Natural killer cell (primary cell): ENCODE measurements at regions not wholly inside any gene's neighbourhood (a gene's known extent, or its start where the extent isn't known, plus 50 kb on each side); places are given as distances from the start of the nearest gene placed in this dataset.

Experiments
- ATAC-seq, 3 donors: fragments of 150-1000 bp in 2 of 3; fragments of 200-7000 bp in 1 of 3; cut with Tn5 transposase; 1 replicate in 1 of 3; 2 replicates in 2 of 3; pipeline ENCODE4 v1.10.0; 2021; ENCODE audit warnings: mild to moderate bottlenecking in 2 of 3, moderate library complexity in 2 of 3
- DNase-seq, 2 donors: peaks; one replicate each; pipeline versions ENCODE4 v3.0.0 to v3.0.0-alpha.2; 2013 to 2021; ENCODE audit warnings: mixed read lengths in 1 of 2
- H3K27ac ChIP-seq: one replicate; pipeline ENCODE4 v1.5.1; 2013; ENCODE audit warnings: mild to moderate bottlenecking, low read length
- H3K27me3 ChIP-seq: one replicate; pipeline ENCODE4 v1.6.1; 2013; ENCODE audit warnings: low read length; ENCODE audit not compliant: control insufficient read depth, insufficient read depth
- H3K36me3 ChIP-seq: one replicate; pipeline ENCODE4 v1.6.1; 2013; ENCODE audit warnings: low read length; ENCODE audit not compliant: control insufficient read depth, insufficient read depth
- H3K4me1 ChIP-seq: one replicate; pipeline ENCODE4 v1.6.1; 2013; ENCODE audit warnings: low read length; ENCODE audit not compliant: control insufficient read depth, insufficient read depth
- H3K4me3 ChIP-seq: one replicate; pipeline ENCODE4 v1.5.1; 2013; ENCODE audit warnings: low read length
- H3K9me3 ChIP-seq: one replicate; pipeline ENCODE4 v1.6.1; 2013; ENCODE audit warnings: low read length; ENCODE audit not compliant: control insufficient read depth, insufficient read depth
- H3K27ac Mint-ChIP-seq, 2 donors: one replicate each; pipeline ENCODE4 v1.8.0; 2022; ENCODE audit warnings: mild to moderate bottlenecking in 2 of 2, mixed read lengths in 2 of 2, moderate library complexity in 1 of 2
- H3K27me3 Mint-ChIP-seq, 2 donors: one replicate each; pipeline ENCODE4 v1.8.0; 2022; ENCODE audit warnings: low read depth in 2 of 2, mixed read lengths in 2 of 2
- H3K36me3 Mint-ChIP-seq: one replicate; pipeline ENCODE4 v1.8.0; 2022; ENCODE audit warnings: mixed read lengths
- H3K4me1 Mint-ChIP-seq, 2 donors: one replicate each; pipeline ENCODE4 v1.8.0; 2022; ENCODE audit warnings: mixed read lengths in 2 of 2
- H3K4me3 Mint-ChIP-seq: one replicate; pipeline ENCODE4 v1.8.0; 2022; ENCODE audit warnings: mild to moderate bottlenecking, moderate library complexity, mixed read lengths
- H3K9me3 Mint-ChIP-seq, 2 donors: one replicate each; pipeline ENCODE4 v1.8.0; 2022; ENCODE audit warnings: mixed read lengths in 2 of 2
- CTCF ChIP-seq: fragments of 200-600 bp; IDR thresholded peaks from one replicate; pipeline ENCODE4 v1.8.0; 2022; ENCODE audit warnings: antibody characterized with exemption
- WGBS: methylation state at CpG from one replicate; pipeline ENCODE4 v1.1.7; 2013; ENCODE audit warnings: missing lambda C conversion rate; ENCODE audit not compliant: insufficient coverage; 5-methylcytosine and 5-hydroxymethylcytosine counted together
- intact Hi-C: fragments of 100-400 bp; cut with micrococcal nuclease; formaldehyde crosslinking; loops from one replicate; pipeline ENCODE4 v1.14.2; 2022

GRCh38 chr12:115319446-115320040, 635.6 kb upstream of the TBX3 start:
- intact Hi-C loops = no loop called here
- TF ChIP-seq CTCF = no peak
- H3K27ac Mint-ChIP-seq = no peak overlapping the region
- Histone ChIP-seq H3K36me3 (no peaks in the 10 kb centered on the region), H3K9me3 (no peaks in the 10 kb centered on the region), H3K27ac (no peak overlapping the region), H3K4me1 (no peaks in the 10 kb centered on the region), H3K27me3 (no peaks in the 10 kb centered on the region), H3K4me3 (no peak overlapping the region)
- DNase-seq (no peak), ATAC-seq (no peak)
- H3K4me1 Mint-ChIP-seq = no peaks in the 10 kb centered on the region
- H3K9me3 Mint-ChIP-seq = peaks cover 7 to 14% of the 10 kb centered on the region in 2 donors
- peaks cover 7% of the 10 kb centered on the region for H3K36me3 Mint-ChIP-seq
- 88% methylated on average over 8 of the region's 8 CpGs for WGBS
- peaks cover 0 to 2% of the 10 kb centered on the region in 2 donors for H3K27me3 Mint-ChIP-seq
- H3K4me3 Mint-ChIP-seq = no peak overlapping the region

- H3K36me3 ChIP-seq = no peaks in the 10 kb centered on the region
- Mint-ChIP-seq H3K27me3 (no peaks in the 10 kb centered on the region), H3K9me3 (peaks cover 2 to 8% of the 10 kb centered on the region in 2 donors), H3K4me3 (no peak overlapping the region), H3K36me3 (no peaks in the 10 kb centered on the region), H3K27ac (no peak overlapping the region), H3K4me1 (no peaks in the 10 kb centered on the region)
- peaks cover 4% of the 10 kb centered on the region for H3K9me3 ChIP-seq
- ATAC-seq (no peak), DNase-seq (no peak)
- no peak overlapping the region for H3K27ac ChIP-seq
- H3K4me3 ChIP-seq = no peak overlapping the region
- no peaks in the 10 kb centered on the region for H3K4me1 ChIP-seq
- WGBS = 72% methylated on average over 2 of the region's 2 CpGs
- no peak for TF ChIP-seq CTCF
- H3K27me3 ChIP-seq = no peaks in the 10 kb centered on the region
- intact Hi-C loops = no loop called here
Measured at GRCh38 chr12:115313929-115314328, 630.0 kb upstream of the TBX3 start.

GRCh38 chr12:115312901-115313300, 628.9 kb upstream of the TBX3 start:
- DNase-seq (no peak), ATAC-seq (no peak)
- Mint-ChIP-seq H3K9me3 (peaks cover 2 to 8% of the 10 kb centered on the region in 2 donors), H3K4me3 (no peak overlapping the region), H3K36me3 (no peaks in the 10 kb centered on the region), H3K4me1 (no peaks in the 10 kb centered on the region), H3K27ac (no peak overlapping the region), H3K27me3 (no peaks in the 10 kb centered on the region)
- Histone ChIP-seq H3K4me1 (no peaks in the 10 kb centered on the region), H3K9me3 (peaks cover 4% of the 10 kb centered on the region), H3K4me3 (no peak overlapping the region), H3K27ac (no peak overlapping the region), H3K27me3 (no peaks in the 10 kb centered on the region), H3K36me3 (no peaks in the 10 kb centered on the region)
- no peak for TF ChIP-seq CTCF
- 87% methylated on average over 1 of the region's 3 CpGs for WGBS
- intact Hi-C loops = no loop called here

GRCh38 chr12:115311875-115312274, 627.9 kb upstream of the TBX3 start:
- Mint-ChIP-seq H3K36me3 (no peaks in the 10 kb centered on the region), H3K4me3 (no peak overlapping the region), H3K4me1 (no peaks in the 10 kb centered on the region), H3K27ac (no peak overlapping the region), H3K9me3 (peaks cover 2 to 8% of the 10 kb centered on the region in 2 donors), H3K27me3 (no peaks in the 10 kb centered on the region)
- Histone ChIP-seq H3K4me3 (no peak overlapping the region), H3K4me1 (no peaks in the 10 kb centered on the region), H3K9me3 (peaks cover 4% of the 10 kb centered on the region), H3K36me3 (no peaks in the 10 kb centered on the region), H3K27ac (no peak overlapping the region), H3K27me3 (no peaks in the 10 kb centered on the region)
- ATAC-seq (no peak), DNase-seq (no peak)
- no peak for TF ChIP-seq CTCF
- intact Hi-C loops = no loop called here
- WGBS = 100% methylated on average over 3 of the region's 4 CpGs
